AG10803 (cell line): ENCODE measurements at regions not wholly inside any gene's neighbourhood (a gene's known extent, or its start where the extent isn't known, plus 50 kb on each side); places are given as distances from the start of the nearest gene placed in this dataset.

ENCODE experiments used
- DNase-seq: peaks from one replicate; pipeline ENCODE4 v3.0.0; 2010; ENCODE audit warnings: low read depth
- H3K4me3 ChIP-seq: 2 replicates; pipeline ENCODE4 v1.5.1; 2011; ENCODE audit warnings: mild to moderate bottlenecking, low read length, control low read depth
- CTCF ChIP-seq: conservative IDR thresholded peaks from 2 replicates; pipeline ENCODE4 v1.5.1; 2011; ENCODE audit warnings: mild to moderate bottlenecking, low read length, control low read depth, inconsistent platforms

GRCh38 chr5:57761513-57761912 lies 278.9 kb upstream of the ACTBL2 start:
- H3K4me3 ChIP-seq = no peak overlapping the region
- no peak for TF ChIP-seq CTCF
- no peak for DNase-seq

GRCh38 chr5:57754616-57755015 lies 272.0 kb upstream of the ACTBL2 start:
- no peak overlapping the region for H3K4me3 ChIP-seq
- TF ChIP-seq CTCF = no peak
- peak; percentile 47 for DNase-seq

GRCh38 chr5:57753446-57753845 lies 270.8 kb upstream of the ACTBL2 start:
- DNase-seq = no peak
- no peak overlapping the region for H3K4me3 ChIP-seq
- TF ChIP-seq CTCF = no peak

- TF ChIP-seq CTCF = no peak
Observed at GRCh38 chr5:57751710-57752109, 269.1 kb upstream of the ACTBL2 start.

GRCh38 chr5:57750891-57751290 lies 268.3 kb upstream of the ACTBL2 start:
- no peak for TF ChIP-seq CTCF
- H3K4me3 ChIP-seq = no peak overlapping the region
- DNase-seq = no peak

More at GRCh38 chr5:57751710-57752109, 269.1 kb upstream of the ACTBL2 start:
- H3K4me3 ChIP-seq = no peak overlapping the region
- peak; percentile 38 for DNase-seq

GRCh38 chr5:57750282-57750681 lies 267.7 kb upstream of the ACTBL2 start:
- H3K4me3 ChIP-seq = no peak overlapping the region
- no peak for TF ChIP-seq CTCF
- no peak for DNase-seq

GRCh38 chr5:57749396-57749795 lies 266.8 kb upstream of the ACTBL2 start:
- no peak for TF ChIP-seq CTCF
- peak; percentile 63 for DNase-seq
- no peak overlapping the region for H3K4me3 ChIP-seq
